ENCODE measurements at regions not wholly inside any gene's neighbourhood (a gene's known extent, or its start where the extent isn't known, plus 50 kb on each side); places are given as distances from the start of the nearest gene placed in this dataset.

DNA sequence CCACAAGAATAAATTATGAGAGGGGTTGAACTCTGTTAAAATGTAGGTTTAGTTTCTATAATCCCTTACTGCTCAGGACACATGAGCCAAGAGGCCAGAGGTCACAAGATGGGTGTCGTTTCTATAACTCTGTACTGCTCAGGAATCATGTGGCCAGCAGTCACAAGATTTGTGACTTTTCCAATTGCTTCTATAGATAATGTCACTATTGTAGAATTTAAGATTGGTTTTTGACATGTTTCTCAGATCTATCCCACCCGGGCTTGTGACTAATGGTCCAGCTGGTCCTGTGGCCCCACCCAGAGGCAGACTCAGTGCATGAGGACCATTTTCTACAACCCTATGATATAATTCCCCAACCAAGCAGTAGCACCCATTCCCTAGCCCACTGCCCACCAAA lies 662.0 kb upstream of the KLF12 start:
- Mint-ChIP-seq H3K4me1 (no peaks in the 10 kb centered on the region), H3K4me3 (no peak overlapping the region), H3K27ac (no peak overlapping the region), H3K27me3 (peaks cover 6% of the 10 kb centered on the region), H3K9me3 (no peaks in the 10 kb centered on the region), H3K36me3 (no peaks in the 10 kb centered on the region)
- DNase-seq (ENCODE audit: low spot score in 2 of 2) (no peak), ATAC-seq (ENCODE audit: low read depth) (no peak)

DNA sequence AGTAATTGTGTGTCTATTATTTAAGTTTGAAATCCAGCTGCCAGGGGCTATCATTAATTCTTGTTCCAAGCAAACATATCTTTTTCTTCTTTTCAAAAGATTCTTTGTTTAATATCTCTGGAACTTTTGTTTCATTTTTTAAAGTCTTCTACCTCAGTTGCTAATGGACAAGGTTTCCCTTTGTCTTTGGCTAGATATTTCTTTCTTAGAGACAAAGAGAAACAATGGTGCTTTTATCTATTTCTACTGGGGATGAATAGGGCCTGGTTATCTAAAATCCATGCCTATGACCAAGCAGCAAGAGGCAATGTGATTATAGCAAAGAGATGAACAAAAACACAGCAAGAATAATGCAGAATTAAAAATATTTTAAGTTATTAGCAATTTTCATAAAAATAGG lies 661.3 kb upstream of the KLF12 start:
- Mint-ChIP-seq H3K9me3 (no peaks in the 10 kb centered on the region), H3K27me3 (peaks cover 7% of the 10 kb centered on the region), H3K27ac (no peak overlapping the region), H3K4me1 (no peaks in the 10 kb centered on the region), H3K4me3 (no peak overlapping the region), H3K36me3 (no peaks in the 10 kb centered on the region)
- DNase-seq (ENCODE audit: low spot score in 2 of 2) (no peak), ATAC-seq (ENCODE audit: low read depth) (no peak)

- Mint-ChIP-seq H3K9me3 (no peaks in the 10 kb centered on the region), H3K27ac (no peak overlapping the region), H3K27me3 (peaks cover 8% of the 10 kb centered on the region), H3K4me3 (no peak overlapping the region), H3K4me1 (no peaks in the 10 kb centered on the region), H3K36me3 (no peaks in the 10 kb centered on the region)
- ATAC-seq (ENCODE audit: low read depth) (no peak), DNase-seq (ENCODE audit: low spot score in 2 of 2) (no peak)
Observed at GRCh38 chr13:74794582-74794981, 660.4 kb upstream of the KLF12 start.

GRCh38 chr13:74794147-74794546 lies 659.9 kb upstream of the KLF12 start:
- H3K27me3 Mint-ChIP-seq = peaks cover 8% of the 10 kb centered on the region
- DNase-seq (ENCODE audit: low spot score in 2 of 2) = no peak
- no peak for ATAC-seq (ENCODE audit: low read depth)

DNA sequence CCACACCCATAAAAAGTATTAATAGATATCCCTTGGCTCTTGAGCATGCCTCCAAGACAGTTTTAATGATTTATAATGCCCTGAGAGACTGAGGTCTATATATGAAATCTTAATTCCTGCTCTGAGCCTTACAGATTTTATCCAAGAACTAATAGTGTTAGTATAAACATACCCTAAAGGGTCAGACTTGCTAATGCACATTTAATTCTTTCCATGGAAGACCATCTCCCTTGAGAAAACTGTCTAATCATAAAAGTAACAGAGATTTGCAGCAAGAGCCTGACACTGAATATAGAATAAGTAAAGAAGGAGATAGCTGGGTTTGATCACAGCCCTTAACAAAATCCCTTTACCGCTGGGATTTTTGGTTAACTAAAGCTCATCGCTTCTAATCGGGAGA lies 650.8 kb upstream of the KLF12 start:
- H3K9me3 Mint-ChIP-seq = no peaks in the 10 kb centered on the region
- H3K36me3 Mint-ChIP-seq = no peaks in the 10 kb centered on the region
- no peak overlapping the region for H3K4me3 Mint-ChIP-seq
- H3K4me1 Mint-ChIP-seq = no peaks in the 10 kb centered on the region
- ATAC-seq (ENCODE audit: low read depth) = no peak
- DNase-seq (ENCODE audit: low spot score in 2 of 2) = no peak
- peaks cover 1% of the 10 kb centered on the region for H3K27me3 Mint-ChIP-seq
- no peak overlapping the region for H3K27ac Mint-ChIP-seq

More at GRCh38 chr13:74794147-74794546, 659.9 kb upstream of the KLF12 start:
- Mint-ChIP-seq H3K9me3 (no peaks in the 10 kb centered on the region), H3K36me3 (no peaks in the 10 kb centered on the region), H3K4me3 (no peak overlapping the region), H3K27ac (no peak overlapping the region), H3K4me1 (no peaks in the 10 kb centered on the region)

DNA sequence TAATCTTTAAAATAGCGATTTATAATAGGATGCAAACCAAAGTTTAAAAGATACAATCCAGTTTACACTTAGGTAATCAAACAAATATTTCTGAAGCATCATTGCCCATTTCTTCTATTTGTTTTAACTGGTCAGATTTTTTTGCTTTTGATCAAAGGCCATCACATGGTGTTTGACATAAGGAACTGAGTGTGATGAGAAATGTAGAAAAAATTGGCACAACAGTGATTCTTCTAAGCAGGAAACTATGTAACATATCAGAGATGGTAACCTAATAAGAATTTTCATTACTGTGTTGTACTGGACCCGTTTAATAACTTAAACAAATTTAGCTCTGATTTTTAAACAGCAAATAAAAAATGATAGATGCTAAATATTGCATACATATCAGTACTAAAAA lies 644.7 kb upstream of the KLF12 start:
- Mint-ChIP-seq H3K36me3 (no peaks in the 10 kb centered on the region), H3K27ac (no peak overlapping the region), H3K4me1 (no peaks in the 10 kb centered on the region), H3K9me3 (no peaks in the 10 kb centered on the region), H3K4me3 (no peak overlapping the region), H3K27me3 (no peaks in the 10 kb centered on the region)
- DNase-seq (ENCODE audit: low spot score in 2 of 2) = no peak
- no peak for ATAC-seq (ENCODE audit: low read depth)

- Mint-ChIP-seq H3K27ac (no peak overlapping the region), H3K4me3 (no peak overlapping the region), H3K9me3 (no peaks in the 10 kb centered on the region), H3K4me1 (no peaks in the 10 kb centered on the region), H3K36me3 (no peaks in the 10 kb centered on the region), H3K27me3 (peaks cover 3% of the 10 kb centered on the region)
- DNase-seq (ENCODE audit: low spot score in 2 of 2) = no peak
- ATAC-seq (ENCODE audit: low read depth) = no peak
Observed at GRCh38 chr13:74778087-74778486, 643.9 kb upstream of the KLF12 start.

- no peak overlapping the region for H3K4me3 Mint-ChIP-seq
- H3K36me3 Mint-ChIP-seq = no peaks in the 10 kb centered on the region
- no peaks in the 10 kb centered on the region for H3K9me3 Mint-ChIP-seq
- DNase-seq (ENCODE audit: low spot score in 2 of 2) (no peak), ATAC-seq (ENCODE audit: low read depth) (no peak)
- H3K4me1 Mint-ChIP-seq = no peaks in the 10 kb centered on the region
- H3K27ac Mint-ChIP-seq = no peak overlapping the region
- H3K27me3 Mint-ChIP-seq = peaks cover 3% of the 10 kb centered on the region
Observed at GRCh38 chr13:74774264-74774663, 640.1 kb upstream of the KLF12 start.

GRCh38 chr13:74773248-74773647 lies 639.0 kb upstream of the KLF12 start:
- Mint-ChIP-seq H3K27ac (no peak overlapping the region), H3K36me3 (no peaks in the 10 kb centered on the region), H3K27me3 (peaks cover 3% of the 10 kb centered on the region), H3K9me3 (no peaks in the 10 kb centered on the region), H3K4me1 (no peaks in the 10 kb centered on the region), H3K4me3 (no peak overlapping the region)
- ATAC-seq (ENCODE audit: low read depth) = no peak
- no peak for DNase-seq (ENCODE audit: low spot score in 2 of 2)

GRCh38 chr13:74771964-74772363 lies 637.8 kb upstream of the KLF12 start:
- DNase-seq (ENCODE audit: low spot score in 2 of 2) (no peak), ATAC-seq (ENCODE audit: low read depth) (no peak)
- Mint-ChIP-seq H3K27me3 (peaks cover 3% of the 10 kb centered on the region), H3K36me3 (no peaks in the 10 kb centered on the region), H3K27ac (no peak overlapping the region), H3K9me3 (no peaks in the 10 kb centered on the region), H3K4me1 (no peaks in the 10 kb centered on the region), H3K4me3 (no peak overlapping the region)

DNA sequence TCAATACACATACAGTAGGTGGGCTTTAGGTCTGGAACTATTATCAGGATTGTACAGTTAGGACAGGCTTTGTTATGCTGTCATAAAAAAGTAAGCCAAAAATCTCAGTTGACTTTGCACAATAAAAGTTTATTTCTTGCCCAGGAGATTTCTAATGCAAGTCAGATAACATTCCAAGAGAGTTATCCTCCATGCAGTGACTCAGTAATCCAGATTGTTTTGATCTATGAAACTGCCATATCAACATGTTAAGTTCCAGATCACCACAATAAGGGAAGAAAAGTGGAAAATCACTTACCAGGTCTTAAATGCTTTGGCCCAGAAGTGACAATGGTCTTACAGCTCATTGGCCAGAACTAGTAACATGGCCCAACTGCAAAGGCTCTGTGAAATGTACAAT lies 636.2 kb upstream of the KLF12 start:
- Mint-ChIP-seq H3K9me3 (no peaks in the 10 kb centered on the region), H3K4me1 (no peaks in the 10 kb centered on the region), H3K4me3 (no peak overlapping the region), H3K27ac (no peak overlapping the region), H3K27me3 (peaks cover 3% of the 10 kb centered on the region), H3K36me3 (no peaks in the 10 kb centered on the region)
- ATAC-seq (ENCODE audit: low read depth) (no peak), DNase-seq (ENCODE audit: low spot score in 2 of 2) (no peak)

- Mint-ChIP-seq H3K4me3 (no peak overlapping the region), H3K4me1 (no peaks in the 10 kb centered on the region), H3K27me3 (peaks cover 3% of the 10 kb centered on the region), H3K36me3 (no peaks in the 10 kb centered on the region), H3K27ac (no peak overlapping the region), H3K9me3 (peaks cover 2% of the 10 kb centered on the region)
- DNase-seq (ENCODE audit: low spot score in 2 of 2) = no peak
- no peak for ATAC-seq (ENCODE audit: low read depth)
Observed at GRCh38 chr13:74769333-74769732, 635.1 kb upstream of the KLF12 start.

GRCh38 chr13:74768521-74769085 lies 634.4 kb upstream of the KLF12 start:
- Mint-ChIP-seq H3K27me3 (peaks cover under 1% of the 10 kb centered on the region), H3K4me3 (no peak overlapping the region), H3K36me3 (no peaks in the 10 kb centered on the region), H3K4me1 (no peaks in the 10 kb centered on the region), H3K9me3 (peaks cover 2% of the 10 kb centered on the region), H3K27ac (no peak overlapping the region)
- no peak for DNase-seq (ENCODE audit: low spot score in 2 of 2)
- no peak for ATAC-seq (ENCODE audit: low read depth)

- Mint-ChIP-seq H3K27me3 (no peaks in the 10 kb centered on the region), H3K4me3 (no peak overlapping the region), H3K36me3 (no peaks in the 10 kb centered on the region), H3K27ac (no peak overlapping the region), H3K4me1 (no peaks in the 10 kb centered on the region), H3K9me3 (peaks cover 2% of the 10 kb centered on the region)
- DNase-seq (ENCODE audit: low spot score in 2 of 2) (no peak), ATAC-seq (ENCODE audit: low read depth) (no peak)
Observed at GRCh38 chr13:74767050-74767449, 632.8 kb upstream of the KLF12 start.

DNA sequence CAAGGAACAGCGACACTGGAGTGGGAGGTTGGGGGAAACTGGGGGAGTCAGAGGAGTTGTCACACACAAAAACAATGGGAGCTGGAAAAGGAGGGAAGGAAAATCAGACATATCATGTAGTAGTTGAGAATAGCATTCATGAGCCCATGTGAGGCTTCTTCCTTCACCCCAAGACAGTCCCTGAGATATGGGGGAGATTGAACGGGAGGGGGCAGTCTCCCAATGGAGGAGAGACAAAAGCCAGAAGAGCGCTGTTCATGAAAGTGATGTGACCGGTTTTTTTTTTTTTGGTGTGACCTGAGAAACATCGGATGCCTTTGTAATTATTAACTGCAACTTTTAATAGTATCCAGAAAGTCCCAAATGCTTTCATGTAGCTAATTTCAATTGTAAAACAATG lies 631.8 kb upstream of the KLF12 start:
- H3K27me3 Mint-ChIP-seq = no peaks in the 10 kb centered on the region
- ATAC-seq (ENCODE audit: low read depth) = no peak
- no peaks in the 10 kb centered on the region for H3K4me1 Mint-ChIP-seq
- no peak overlapping the region for H3K4me3 Mint-ChIP-seq
- peaks cover 2% of the 10 kb centered on the region for H3K9me3 Mint-ChIP-seq
- no peak for DNase-seq (ENCODE audit: low spot score in 2 of 2)
- no peaks in the 10 kb centered on the region for H3K36me3 Mint-ChIP-seq
- H3K27ac Mint-ChIP-seq = no peak overlapping the region
